ENCODE measurements at regions not wholly inside any gene's neighbourhood (a gene's known extent, or its start where the extent isn't known, plus 50 kb on each side); places are given as distances from the start of the nearest gene placed in this dataset.

- DNase-seq: no peak
- no peak overlapping the region for H3K4me3 ChIP-seq (ENCODE audit: control insufficient read depth in 1 of 7, extremely low read depth in 1 of 7, insufficient read depth in 4 of 7, low read depth in 2 of 7, low read length in 6 of 7)
- H3K4me1 ChIP-seq (ENCODE audit: control extremely low read depth in 1 of 4, control insufficient read depth in 4 of 4, insufficient read depth in 4 of 4, low read length in 3 of 4): peaks cover 0 to 31% (median 5%) of the 10 kb centered on the region in 4 experiments
- no peaks in the 10 kb centered on the region for H3K9me3 ChIP-seq (ENCODE audit: control extremely low read depth in 1 of 5, control insufficient read depth in 4 of 5, insufficient read depth in 2 of 5, low read depth in 1 of 5, low read length in 4 of 5)
- 95% methylated on average over 24 of the region's 30 CpGs for WGBS (ENCODE audit: insufficient coverage)
- ChIA-PET POLR2A (no interaction called here), CTCF (no interaction called here)
- peaks cover 0 to 2% (median 0%) of the 10 kb centered on the region in 5 experiments for H3K27me3 ChIP-seq (replicated peaks in 2 of 5; ENCODE audit: control insufficient read depth in 4 of 5, insufficient read depth in 5 of 5, low read length in 4 of 5)
- H3K36me3 ChIP-seq (ENCODE audit: control insufficient read depth in 4 of 4, insufficient read depth in 4 of 4, low read length in 3 of 4): no peaks in the 10 kb centered on the region
- no peak overlapping the region for H3K27ac ChIP-seq (ENCODE audit: insufficient read depth in 1 of 2, low read depth in 1 of 2, low read length in 2 of 2, poor library complexity in 1 of 2, severe bottlenecking in 2 of 2)
These were observed 239.4 kb downstream of the DLL1 start for GRCh38 chr6:170051229-170052172.

- no peaks in the 10 kb centered on the region for H3K9me3 ChIP-seq (ENCODE audit: control extremely low read depth in 1 of 5, control insufficient read depth in 4 of 5, insufficient read depth in 2 of 5, low read depth in 1 of 5, low read length in 4 of 5)
- H3K4me3 ChIP-seq (ENCODE audit: control insufficient read depth in 1 of 7, extremely low read depth in 1 of 7, insufficient read depth in 4 of 7, low read depth in 2 of 7, low read length in 6 of 7): no peak overlapping the region
- H3K4me1 ChIP-seq (ENCODE audit: control extremely low read depth in 1 of 4, control insufficient read depth in 4 of 4, insufficient read depth in 4 of 4, low read length in 3 of 4): peaks cover 0 to 36% (median 6%) of the 10 kb centered on the region in 4 experiments
- no peak for DNase-seq
- H3K27ac ChIP-seq (ENCODE audit: insufficient read depth in 1 of 2, low read depth in 1 of 2, low read length in 2 of 2, poor library complexity in 1 of 2, severe bottlenecking in 2 of 2): no peak overlapping the region
- CTCF ChIA-PET: no interaction called here
- POLR2A ChIA-PET: no interaction called here
- H3K27me3 ChIP-seq (replicated peaks in 2 of 5; ENCODE audit: control insufficient read depth in 4 of 5, insufficient read depth in 5 of 5, low read length in 4 of 5): peaks cover 0 to 2% (median 0%) of the 10 kb centered on the region in 5 experiments
- no peaks in the 10 kb centered on the region for H3K36me3 ChIP-seq (ENCODE audit: control insufficient read depth in 4 of 4, insufficient read depth in 4 of 4, low read length in 3 of 4)
- WGBS (ENCODE audit: insufficient coverage): 96% methylated on average over 13 of the region's 15 CpGs
These were observed 240.3 kb downstream of the DLL1 start for GRCh38 chr6:170050591-170051041.

- WGBS (ENCODE audit: insufficient coverage): 95% methylated on average over 36 of the region's 38 CpGs
- DNase-seq: no peak
These were observed 241.0 kb downstream of the DLL1 start for GRCh38 chr6:170049641-170050561.

GRCh38 chr6:170048615-170049256, 242.1 kb downstream of the DLL1 start:
- H3K36me3 ChIP-seq (ENCODE audit: control insufficient read depth in 4 of 4, insufficient read depth in 4 of 4, low read length in 3 of 4): no peaks in the 10 kb centered on the region
- CTCF ChIA-PET: interaction anchor here (1.2 to 1.7 kb wide), 3 partner anchors 11 to 94 kb away, joined by 3 read pairs; no protein-coding TSS in a partner anchor
- POLR2A ChIA-PET: no interaction called here
- peaks cover 0 to 36% (median 6%) of the 10 kb centered on the region in 4 experiments for H3K4me1 ChIP-seq (ENCODE audit: control extremely low read depth in 1 of 4, control insufficient read depth in 4 of 4, insufficient read depth in 4 of 4, low read length in 3 of 4)
- peak; percentile 44 to 81 (median 81) for DNase-seq
- H3K27me3 ChIP-seq (replicated peaks in 2 of 5; ENCODE audit: control insufficient read depth in 4 of 5, insufficient read depth in 5 of 5, low read length in 4 of 5): peaks cover 0 to under 1% (median 0%) of the 10 kb centered on the region in 5 experiments
- no peaks in the 10 kb centered on the region for H3K9me3 ChIP-seq (ENCODE audit: control extremely low read depth in 1 of 5, control insufficient read depth in 4 of 5, insufficient read depth in 2 of 5, low read depth in 1 of 5, low read length in 4 of 5)
- 57% methylated on average over 11 of the region's 16 CpGs for WGBS (ENCODE audit: insufficient coverage)
- H3K27ac ChIP-seq (ENCODE audit: insufficient read depth in 1 of 2, low read depth in 1 of 2, low read length in 2 of 2, poor library complexity in 1 of 2, severe bottlenecking in 2 of 2): no peak overlapping the region
- no peak overlapping the region for H3K4me3 ChIP-seq (ENCODE audit: control insufficient read depth in 1 of 7, extremely low read depth in 1 of 7, insufficient read depth in 4 of 7, low read depth in 2 of 7, low read length in 6 of 7)

More at GRCh38 chr6:170049641-170050561, 241.0 kb downstream of the DLL1 start:
- H3K27ac ChIP-seq (ENCODE audit: insufficient read depth in 1 of 2, low read depth in 1 of 2, low read length in 2 of 2, poor library complexity in 1 of 2, severe bottlenecking in 2 of 2): no peak overlapping the region
- no peaks in the 10 kb centered on the region for H3K36me3 ChIP-seq (ENCODE audit: control insufficient read depth in 4 of 4, insufficient read depth in 4 of 4, low read length in 3 of 4)
- no peak overlapping the region for H3K4me3 ChIP-seq (ENCODE audit: control insufficient read depth in 1 of 7, extremely low read depth in 1 of 7, insufficient read depth in 4 of 7, low read depth in 2 of 7, low read length in 6 of 7)
- CTCF ChIA-PET: no interaction called here
- peaks cover 0 to 2% (median 0%) of the 10 kb centered on the region in 5 experiments for H3K27me3 ChIP-seq (replicated peaks in 2 of 5; ENCODE audit: control insufficient read depth in 4 of 5, insufficient read depth in 5 of 5, low read length in 4 of 5)
- H3K9me3 ChIP-seq (ENCODE audit: control extremely low read depth in 1 of 5, control insufficient read depth in 4 of 5, insufficient read depth in 2 of 5, low read depth in 1 of 5, low read length in 4 of 5): no peaks in the 10 kb centered on the region
- POLR2A ChIA-PET: no interaction called here
- peaks cover 0 to 36% (median 6%) of the 10 kb centered on the region in 4 experiments for H3K4me1 ChIP-seq (ENCODE audit: control extremely low read depth in 1 of 4, control insufficient read depth in 4 of 4, insufficient read depth in 4 of 4, low read length in 3 of 4)

GRCh38 chr6:170047823-170048222, 243.1 kb downstream of the DLL1 start:
- no peaks in the 10 kb centered on the region for H3K36me3 ChIP-seq (ENCODE audit: control insufficient read depth in 4 of 4, insufficient read depth in 4 of 4, low read length in 3 of 4)
- no peak overlapping the region for H3K27ac ChIP-seq (ENCODE audit: insufficient read depth in 1 of 2, low read depth in 1 of 2, low read length in 2 of 2, poor library complexity in 1 of 2, severe bottlenecking in 2 of 2)
- H3K4me1 ChIP-seq (ENCODE audit: control extremely low read depth in 1 of 4, control insufficient read depth in 4 of 4, insufficient read depth in 4 of 4, low read length in 3 of 4): peaks cover 0 to 36% (median 6%) of the 10 kb centered on the region in 4 experiments
- H3K27me3 ChIP-seq (replicated peaks in 2 of 5; ENCODE audit: control insufficient read depth in 4 of 5, insufficient read depth in 5 of 5, low read length in 4 of 5): peaks cover 0 to 6% (median 0%) of the 10 kb centered on the region in 5 experiments
- 97% methylated on average over 6 of the region's 6 CpGs for WGBS (ENCODE audit: insufficient coverage)
- ChIA-PET CTCF (interaction anchor here (1.2 to 1.7 kb wide), 3 partner anchors 10 to 93 kb away, joined by 3 read pairs; no protein-coding TSS in a partner anchor), POLR2A (no interaction called here)
- H3K9me3 ChIP-seq (ENCODE audit: control extremely low read depth in 1 of 5, control insufficient read depth in 4 of 5, insufficient read depth in 2 of 5, low read depth in 1 of 5, low read length in 4 of 5): no peaks in the 10 kb centered on the region
- no peak overlapping the region for H3K4me3 ChIP-seq (ENCODE audit: control insufficient read depth in 1 of 7, extremely low read depth in 1 of 7, insufficient read depth in 4 of 7, low read depth in 2 of 7, low read length in 6 of 7)
- DNase-seq: no peak

- 37% methylated on average over 15 of the region's 18 CpGs for WGBS (ENCODE audit: insufficient coverage)
- no peak overlapping the region for H3K27ac ChIP-seq (ENCODE audit: insufficient read depth in 1 of 2, low read depth in 1 of 2, low read length in 2 of 2, poor library complexity in 1 of 2, severe bottlenecking in 2 of 2)
- peaks cover 0 to 7% (median 0%) of the 10 kb centered on the region in 5 experiments for H3K27me3 ChIP-seq (replicated peaks in 2 of 5; ENCODE audit: control insufficient read depth in 4 of 5, insufficient read depth in 5 of 5, low read length in 4 of 5)
- no peaks in the 10 kb centered on the region for H3K36me3 ChIP-seq (ENCODE audit: control insufficient read depth in 4 of 4, insufficient read depth in 4 of 4, low read length in 3 of 4)
- ChIA-PET CTCF (no interaction called here), POLR2A (no interaction called here)
- H3K9me3 ChIP-seq (ENCODE audit: control extremely low read depth in 1 of 5, control insufficient read depth in 4 of 5, insufficient read depth in 2 of 5, low read depth in 1 of 5, low read length in 4 of 5): peaks cover 0 to under 1% (median 0%) of the 10 kb centered on the region in 5 experiments
- DNase-seq: peak; percentile 44 to 87 (median 83)
- no peak overlapping the region for H3K4me3 ChIP-seq (ENCODE audit: control insufficient read depth in 1 of 7, extremely low read depth in 1 of 7, insufficient read depth in 4 of 7, low read depth in 2 of 7, low read length in 6 of 7)
- H3K4me1 ChIP-seq (ENCODE audit: control extremely low read depth in 1 of 4, control insufficient read depth in 4 of 4, insufficient read depth in 4 of 4, low read length in 3 of 4): peaks cover 0 to 36% (median 6%) of the 10 kb centered on the region in 4 experiments
These were observed 243.9 kb downstream of the DLL1 start for GRCh38 chr6:170046791-170047626.
